SH-SY5Y (cell line): ENCODE measurements at regions not wholly inside any gene's neighbourhood (a gene's known extent, or its start where the extent isn't known, plus 50 kb on each side); places are given as distances from the start of the nearest gene placed in this dataset.

Experiments
- GATA2 ChIP-seq: IDR thresholded peaks from 2 replicates; pipeline ENCODE4 v1.6.1; 2011; ENCODE audit warnings: mild to moderate bottlenecking, low read depth, low read length
- GATA3 ChIP-seq: IDR thresholded peaks from 2 replicates; pipeline ENCODE4 v1.6.1; 2011; ENCODE audit warnings: low read depth, mild to moderate bottlenecking, low read length, moderate library complexity

GRCh38 chr10:83817797-83818196 lies 321.5 kb upstream of the GHITM start:
- no peak for TF ChIP-seq GATA2
- no peak for TF ChIP-seq GATA3
